ENCODE measurements at regions not wholly inside any gene's neighbourhood (a gene's known extent, or its start where the extent isn't known, plus 50 kb on each side); places are given as distances from the start of the nearest gene placed in this dataset.
"Not testable (repeated sequence)": the region's sequence is repeated elsewhere in the genome, so short reads cannot be mapped to it uniquely, and the experiment has no call there.

- no peaks in the 10 kb centered on the region for H3K4me1 ChIP-seq
- no peaks in the 10 kb centered on the region for H3K36me3 ChIP-seq
- TF ChIP-seq CTCF (IDR thresholded peaks at IDR 0.05) (no peak), POLR2A (IDR thresholded peaks at IDR 0.05) (no peak)
- H3K9me3 ChIP-seq: no peaks in the 10 kb centered on the region
- H3K4me3 ChIP-seq (replicated peaks in 1 of 3): no peak overlapping the region
- intact Hi-C loops (cut with DNase I): no loop called here
- WGBS, 2 donors: 96 to 97% methylated on average over 1 of the region's 1 CpG
- H3K27me3 ChIP-seq: no peaks in the 10 kb centered on the region
- no peak overlapping the region for H3K27ac ChIP-seq
- no peak for DNase-seq
Measured at GRCh38 chr3:177401375-177401774, 204.1 kb upstream of the TBL1XR1 start.

GRCh38 chr3:177402533-177402932, 205.3 kb upstream of the TBL1XR1 start:
- no peak overlapping the region for H3K27ac ChIP-seq
- no peaks in the 10 kb centered on the region for H3K36me3 ChIP-seq
- WGBS, 2 donors: 92% methylated on average over 3 of the region's 3 CpGs
- intact Hi-C loops (cut with DNase I): no loop called here
- no peak for DNase-seq
- TF ChIP-seq CTCF (IDR thresholded peaks at IDR 0.05) (no peak), POLR2A (IDR thresholded peaks at IDR 0.05) (no peak)
- no peaks in the 10 kb centered on the region for H3K9me3 ChIP-seq
- no peaks in the 10 kb centered on the region for H3K4me1 ChIP-seq
- no peaks in the 10 kb centered on the region for H3K27me3 ChIP-seq
- H3K4me3 ChIP-seq (replicated peaks in 1 of 3): no peak overlapping the region

- Histone ChIP-seq H3K27ac (no peak overlapping the region), H3K4me3 (replicated peaks in 1 of 3) (no peak overlapping the region), H3K4me1 (no peaks in the 10 kb centered on the region), H3K27me3 (no peaks in the 10 kb centered on the region), H3K9me3 (no peaks in the 10 kb centered on the region), H3K36me3 (no peaks in the 10 kb centered on the region)
- intact Hi-C loops (cut with DNase I): no loop called here
- no peak for DNase-seq
- TF ChIP-seq CTCF (IDR thresholded peaks at IDR 0.05) (no peak), POLR2A (IDR thresholded peaks at IDR 0.05) (no peak)
- WGBS, 2 donors: 93 to 96% methylated on average over 3 of the region's 3 CpGs
Measured at GRCh38 chr3:177405191-177405672, 207.9 kb upstream of the TBL1XR1 start.

GRCh38 chr3:177410730-177411129, 213.4 kb upstream of the TBL1XR1 start:
- WGBS, 2 donors: 42 to 71% methylated on average over 4 of the region's 4 CpGs
- H3K27ac ChIP-seq: no peak overlapping the region
- no peaks in the 10 kb centered on the region for H3K27me3 ChIP-seq
- intact Hi-C loops (cut with DNase I): no loop called here
- no peaks in the 10 kb centered on the region for H3K9me3 ChIP-seq
- H3K4me1 ChIP-seq: no peaks in the 10 kb centered on the region
- peak in 1 of 2 donors; percentile 19 for DNase-seq
- no peak overlapping the region for H3K4me3 ChIP-seq (replicated peaks in 1 of 3)
- H3K36me3 ChIP-seq: no peaks in the 10 kb centered on the region
- no peak for TF ChIP-seq POLR2A (IDR thresholded peaks at IDR 0.05)
- no peak for TF ChIP-seq CTCF (IDR thresholded peaks at IDR 0.05)

- H3K4me1 ChIP-seq: no peaks in the 10 kb centered on the region
Measured at GRCh38 chr3:177411201-177411600, 213.9 kb upstream of the TBL1XR1 start.

GRCh38 chr3:177412677-177413170, 215.4 kb upstream of the TBL1XR1 start:
- intact Hi-C loops (cut with DNase I); H3K36me3 ChIP-seq; DNase-seq; H3K27me3 ChIP-seq; H3K9me3 ChIP-seq; H3K4me3 ChIP-seq (replicated peaks in 1 of 3); H3K27ac ChIP-seq; H3K4me1 ChIP-seq: not testable (repeated sequence)
- WGBS, 2 donors: 98 to 99% methylated on average over 15 to 19 of the region's 32 CpGs

More at GRCh38 chr3:177411201-177411600, 213.9 kb upstream of the TBL1XR1 start:
- Histone ChIP-seq H3K4me3 (replicated peaks in 1 of 3) (no peak overlapping the region), H3K27ac (no peak overlapping the region), H3K27me3 (no peaks in the 10 kb centered on the region), H3K9me3 (no peaks in the 10 kb centered on the region), H3K36me3 (no peaks in the 10 kb centered on the region)
- DNase-seq: no peak
- intact Hi-C loops (cut with DNase I): no loop called here
- 87% methylated on average over 3 of the region's 3 CpGs for WGBS, 2 donors
- no peak for TF ChIP-seq POLR2A (IDR thresholded peaks at IDR 0.05)

All from thyroid gland (tissue), 4 donors.